GM21447 (cell line): ENCODE measurements at regions not wholly inside any gene's neighbourhood (a gene's known extent, or its start where the extent isn't known, plus 50 kb on each side); places are given as distances from the start of the nearest gene placed in this dataset.
"Not testable (repeated sequence)": the region's sequence is repeated elsewhere in the genome, so short reads cannot be mapped to it uniquely, and the experiment has no call there.

Source experiments
- ATAC-seq: cut with Tn5 transposase; IDR thresholded peaks from one replicate; pipeline ENCODE4 v1.9.1; 2021; ENCODE audit not compliant: unreplicated experiment

GRCh38 chr4:156419080-156419685 lies 465.5 kb upstream of the CTSO start:
- no peak for ATAC-seq

GRCh38 chr4:156414406-156414805 lies 460.7 kb upstream of the CTSO start:
- ATAC-seq = no peak

GRCh38 chr4:156413239-156414135 lies 459.8 kb upstream of the CTSO start:
- ATAC-seq = no peak

- ATAC-seq = no peak
Measured at GRCh38 chr4:156411531-156411930, 457.9 kb upstream of the CTSO start.

GRCh38 chr4:156408749-156409148 lies 455.1 kb upstream of the CTSO start:
- no peak for ATAC-seq

GRCh38 chr4:156401371-156401770 lies 447.7 kb upstream of the CTSO start:
- ATAC-seq = no peak

GRCh38 chr4:156396534-156396933 lies 442.9 kb upstream of the CTSO start:
- no peak for ATAC-seq

- no peak for ATAC-seq
Measured at GRCh38 chr4:156391325-156391653, 437.6 kb upstream of the CTSO start.

- ATAC-seq = no peak
Measured at GRCh38 chr4:156390599-156391324, 437.1 kb upstream of the CTSO start.

- no peak for ATAC-seq
Measured at GRCh38 chr4:156388826-156389225, 435.2 kb upstream of the CTSO start.

- ATAC-seq = no peak
Measured at GRCh38 chr4:156378033-156378665, 424.5 kb upstream of the CTSO start.

GRCh38 chr4:156377036-156377710 lies 423.5 kb upstream of the CTSO start:
- ATAC-seq = no peak

- ATAC-seq = no peak
Measured at GRCh38 chr4:156374894-156375293, 421.2 kb upstream of the CTSO start.

GRCh38 chr4:156374069-156374468 lies 420.4 kb upstream of the CTSO start:
- ATAC-seq = no peak

GRCh38 chr4:156367502-156367901 lies 413.8 kb upstream of the CTSO start:
- not testable (repeated sequence) for ATAC-seq

- no peak for ATAC-seq
Measured at GRCh38 chr4:156362581-156362980, 408.9 kb upstream of the CTSO start.

GRCh38 chr4:156347412-156348075 lies 393.9 kb upstream of the CTSO start:
- ATAC-seq = no peak

GRCh38 chr4:156346959-156347385 lies 393.3 kb upstream of the CTSO start:
- ATAC-seq = no peak

GRCh38 chr4:156344397-156344796 lies 390.7 kb upstream of the CTSO start:
- no peak for ATAC-seq

- no peak for ATAC-seq
Measured at GRCh38 chr4:156336511-156336910, 382.8 kb upstream of the CTSO start.
